ENCODE measurements at regions not wholly inside any gene's neighbourhood (a gene's known extent, or its start where the extent isn't known, plus 50 kb on each side); places are given as distances from the start of the nearest gene placed in this dataset.
A peak's percentile ranks its signal among the peaks of the same experiment; 100 is the strongest.

DNA sequence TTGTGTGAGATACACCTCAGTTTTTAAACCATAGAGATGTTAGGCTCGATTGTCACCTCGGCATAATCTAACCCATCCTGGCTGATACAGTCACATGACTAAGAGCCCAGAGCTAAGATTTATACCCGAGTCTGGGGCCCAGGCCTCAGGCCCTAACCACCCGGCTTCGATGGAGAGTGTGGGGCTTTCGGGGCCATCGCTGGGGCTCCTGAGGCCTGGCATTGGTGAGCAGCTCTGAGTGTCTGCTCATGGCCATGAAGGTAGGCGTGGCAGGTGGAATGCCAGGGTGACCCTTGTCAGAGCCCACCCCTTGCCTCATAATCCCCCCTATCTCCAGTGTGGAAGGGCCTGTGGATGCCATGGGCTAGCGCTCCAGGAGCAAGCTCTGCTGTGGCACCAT lies 164.3 kb downstream of the BMP7 start:
- TF ChIP-seq, protein P1, sequence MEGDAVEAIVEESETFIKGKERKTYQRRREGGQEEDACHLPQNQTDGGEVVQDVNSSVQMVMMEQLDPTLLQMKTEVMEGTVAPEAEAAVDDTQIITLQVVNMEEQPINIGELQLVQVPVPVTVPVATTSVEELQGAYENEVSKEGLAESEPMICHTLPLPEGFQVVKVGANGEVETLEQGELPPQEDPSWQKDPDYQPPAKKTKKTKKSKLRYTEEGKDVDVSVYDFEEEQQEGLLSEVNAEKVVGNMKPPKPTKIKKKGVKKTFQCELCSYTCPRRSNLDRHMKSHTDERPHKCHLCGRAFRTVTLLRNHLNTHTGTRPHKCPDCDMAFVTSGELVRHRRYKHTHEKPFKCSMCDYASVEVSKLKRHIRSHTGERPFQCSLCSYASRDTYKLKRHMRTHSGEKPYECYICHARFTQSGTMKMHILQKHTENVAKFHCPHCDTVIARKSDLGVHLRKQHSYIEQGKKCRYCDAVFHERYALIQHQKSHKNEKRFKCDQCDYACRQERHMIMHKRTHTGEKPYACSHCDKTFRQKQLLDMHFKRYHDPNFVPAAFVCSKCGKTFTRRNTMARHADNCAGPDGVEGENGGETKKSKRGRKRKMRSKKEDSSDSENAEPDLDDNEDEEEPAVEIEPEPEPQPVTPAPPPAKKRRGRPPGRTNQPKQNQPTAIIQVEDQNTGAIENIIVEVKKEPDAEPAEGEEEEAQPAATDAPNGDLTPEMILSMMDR (IDR thresholded peaks at IDR 0.05; ENCODE audit: low read depth) = no peak

DNA sequence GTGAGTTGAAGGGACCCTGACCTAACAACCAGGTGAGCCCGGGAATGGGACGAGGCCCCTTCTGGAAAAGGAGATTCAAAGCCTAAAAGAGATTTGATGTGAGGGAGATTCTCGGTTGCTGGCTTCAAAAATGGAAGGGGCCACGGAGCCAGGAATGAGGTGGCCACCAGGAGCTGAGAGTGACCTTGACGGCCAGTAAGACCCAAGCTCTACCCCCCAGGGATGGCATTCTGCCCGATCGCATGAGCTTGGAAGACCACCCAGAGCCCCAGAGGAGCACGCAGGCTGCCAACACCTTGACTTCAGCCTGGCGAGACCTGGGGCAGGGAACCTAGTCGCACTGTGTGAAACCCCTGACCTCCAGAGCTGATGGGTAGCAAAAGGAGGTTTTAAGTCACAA lies 163.9 kb downstream of the BMP7 start:
- TF ChIP-seq, protein P1 (IDR thresholded peaks at IDR 0.05; ENCODE audit: low read depth) = no peak

DNA sequence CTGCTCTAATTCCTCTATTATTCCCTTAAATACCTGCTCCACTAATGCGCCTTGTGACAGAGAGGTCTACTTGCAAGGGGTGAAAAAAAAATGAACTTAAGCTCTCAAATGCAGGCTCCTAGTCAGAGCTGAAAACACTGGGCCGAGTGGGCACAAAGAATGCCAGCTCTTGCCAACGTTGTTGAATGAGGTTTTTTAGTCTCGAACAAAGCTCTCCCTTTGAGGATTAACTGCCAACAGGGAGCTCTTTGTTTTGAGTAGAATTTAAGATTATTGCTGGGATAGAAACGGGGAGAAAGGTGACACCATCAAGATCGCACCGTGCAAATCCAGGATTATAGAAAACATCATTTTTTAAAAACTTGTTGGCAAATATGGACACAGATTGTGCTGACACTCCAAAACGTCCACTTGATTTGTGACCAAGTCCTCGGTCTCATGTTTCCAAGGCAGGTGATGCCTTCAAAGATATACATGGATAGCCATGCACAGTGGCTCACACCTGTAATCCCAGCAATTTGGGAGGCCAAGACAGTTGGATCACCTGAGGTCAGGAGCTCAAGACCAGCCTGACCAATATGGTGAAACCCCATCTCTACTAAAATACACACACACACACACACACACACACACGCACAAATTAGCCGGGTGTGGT lies 163.2 kb downstream of the BMP7 start:
- TF ChIP-seq, protein P1 (IDR thresholded peaks at IDR 0.05; ENCODE audit: low read depth) = peak; percentile 98

DNA sequence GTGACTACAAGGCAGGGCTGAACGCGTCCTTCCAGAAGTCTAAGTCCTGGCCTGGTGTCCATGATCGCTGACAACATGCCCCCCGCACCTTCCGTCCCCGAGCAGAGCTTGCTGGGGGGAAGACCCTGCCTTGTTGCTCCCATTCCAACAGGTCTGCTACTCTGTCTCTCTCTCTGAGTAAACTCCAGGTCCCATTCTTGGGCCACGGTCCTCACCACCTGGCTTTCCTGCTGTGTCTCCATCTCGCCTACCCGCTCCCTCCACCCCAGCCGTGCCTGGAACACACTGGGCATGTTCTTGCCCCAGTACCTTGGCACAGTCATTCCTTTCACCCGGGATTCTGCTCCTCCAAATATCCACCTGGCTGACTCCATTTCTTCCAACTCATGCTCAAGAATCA lies 162.3 kb downstream of the BMP7 start:
- TF ChIP-seq, protein P1 (IDR thresholded peaks at IDR 0.05; ENCODE audit: low read depth) = no peak

DNA sequence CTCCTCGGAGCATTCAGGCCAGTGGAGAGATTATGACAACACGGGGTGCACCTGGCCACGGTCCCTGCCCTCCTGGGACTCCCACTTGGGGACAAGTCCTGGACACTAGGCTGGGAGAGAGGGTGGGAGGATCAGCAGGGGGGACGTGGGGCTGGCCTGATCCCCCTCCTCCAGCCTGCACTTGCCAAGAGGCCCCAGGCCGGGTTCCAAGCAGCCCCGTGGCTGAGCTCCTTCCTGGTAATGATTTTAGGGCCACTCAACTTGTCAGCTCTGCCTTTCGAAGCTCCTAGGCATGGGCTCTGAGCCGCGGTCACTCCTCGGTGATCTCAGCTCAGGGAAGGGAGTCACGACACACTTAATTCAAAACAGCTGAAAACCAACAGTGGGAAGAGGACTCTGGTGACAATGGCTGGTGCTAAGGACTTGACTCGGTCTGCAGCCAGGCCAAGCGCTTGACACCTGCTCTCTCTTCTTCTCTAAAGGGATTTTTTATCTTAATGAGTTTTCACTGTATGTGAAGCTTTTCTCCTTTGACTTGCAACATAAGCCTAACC lies 161.7 kb downstream of the BMP7 start:
- TF ChIP-seq, protein P1 (IDR thresholded peaks at IDR 0.05; ENCODE audit: low read depth) = no peak

DNA sequence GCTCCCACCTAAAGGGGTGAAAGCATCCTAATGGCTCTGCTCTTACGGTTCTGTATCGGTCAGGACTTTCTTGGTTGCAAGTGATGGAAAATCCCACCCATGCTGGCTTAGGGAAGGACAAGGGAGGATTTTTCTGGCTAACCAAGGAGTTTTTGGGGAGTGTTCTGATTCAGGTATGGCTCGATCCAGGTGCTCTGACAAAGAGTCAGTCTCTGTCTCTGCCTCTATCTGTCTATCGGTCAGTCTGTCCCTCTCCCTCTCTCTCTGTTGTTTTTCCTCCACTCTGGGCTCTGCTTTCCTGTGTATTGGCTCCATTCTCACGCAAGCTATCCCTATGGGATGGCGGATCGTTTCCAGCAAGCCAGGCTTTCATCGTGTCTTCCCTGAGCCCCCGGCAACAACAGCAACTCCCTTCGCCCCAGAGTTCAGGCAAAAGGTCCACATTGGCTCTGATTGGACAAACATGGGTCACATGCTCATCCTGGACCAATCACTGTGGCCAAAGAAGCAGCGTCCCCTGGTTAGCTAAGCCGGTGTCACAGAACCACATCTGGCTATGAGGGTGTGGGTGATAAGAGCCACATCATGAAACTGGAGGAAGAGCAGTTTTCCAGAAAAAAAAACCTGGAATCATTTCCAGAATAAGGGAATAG lies 160.3 kb downstream of the BMP7 start:
- TF ChIP-seq, protein P1 (IDR thresholded peaks at IDR 0.05; ENCODE audit: low read depth) = no peak

DNA sequence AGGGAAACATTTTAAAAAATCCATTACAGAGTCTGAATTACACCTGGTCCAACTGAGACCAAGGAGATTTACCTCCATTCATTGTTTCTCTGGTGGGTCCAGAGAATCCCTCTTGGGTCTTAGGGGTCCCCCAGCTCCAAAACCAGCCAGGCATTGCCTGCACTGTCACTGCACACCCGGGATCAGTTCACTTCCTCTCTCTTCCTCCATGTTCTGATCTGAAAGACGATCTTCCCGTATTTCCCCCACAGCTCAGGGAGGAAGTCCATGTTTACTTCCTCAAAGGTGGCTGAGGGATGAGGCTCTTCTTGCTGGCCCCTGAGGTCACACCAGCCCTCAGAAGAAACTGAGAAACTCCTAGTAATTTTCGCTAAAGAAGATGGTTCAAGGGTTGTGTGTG lies 159.7 kb downstream of the BMP7 start:
- TF ChIP-seq, protein P1 (IDR thresholded peaks at IDR 0.05; ENCODE audit: low read depth) = no peak
